Neural cell (in vitro differentiated cells): ENCODE measurements at regions not wholly inside any gene's neighbourhood (a gene's known extent, or its start where the extent isn't known, plus 50 kb on each side); places are given as distances from the start of the nearest gene placed in this dataset.

Source experiments
- CTCF ChIP-seq: fragments of 450-650 bp; IDR thresholded peaks from 2 replicates; pipeline ENCODE4 v1.5.1; 2014; ENCODE audit warnings: antibody characterized with exemption, mild to moderate bottlenecking, moderate library complexity; ENCODE audit not compliant: poor library complexity, severe bottlenecking
- EP300 ChIP-seq: fragments of 450-650 bp; conservative IDR thresholded peaks from 2 replicates; pipeline ENCODE4 v1.6.1; 2014; ENCODE audit warnings: antibody characterized with exemption, mild to moderate bottlenecking, moderate library complexity; ENCODE audit not compliant: poor library complexity, severe bottlenecking
- EZH2 ChIP-seq: fragments of 200-600, 300-800 bp; shearing (Covaris generic), sonication (generic); IDR thresholded peaks from 2 replicates; pipeline ENCODE4 v1.6.1; 2014; ENCODE audit warnings: antibody characterized with exemption, low read length, borderline replicate concordance, mild to moderate bottlenecking; ENCODE audit not compliant: insufficient read depth, poor library complexity, severe bottlenecking
- POLR2AphosphoS5 ChIP-seq: IDR thresholded peaks from 2 replicates; pipeline ENCODE4 v1.6.1; 2012
- RAD21 ChIP-seq: fragments of 450-650 bp; conservative IDR thresholded peaks from 2 replicates; pipeline ENCODE4 v1.6.1; 2014; ENCODE audit warnings: antibody characterized with exemption, mild to moderate bottlenecking, moderate library complexity
- REST ChIP-seq: IDR thresholded peaks from 2 replicates; pipeline ENCODE4 v1.6.1; 2012; ENCODE audit warnings: borderline replicate concordance
- TAF1 ChIP-seq: IDR thresholded peaks from 2 replicates; pipeline ENCODE4 v1.6.1; 2012; ENCODE audit warnings: low read depth

- TF ChIP-seq EP300 (no peak), TAF1 (no peak), CTCF (no peak), EZH2 (no peak), POLR2AphosphoS5 (no peak), RAD21 (no peak), REST (no peak)
These were observed 492.1 kb downstream of the UTRN start for GRCh38 chr6:144777249-144777648.
